ENCODE measurements at regions not wholly inside any gene's neighbourhood (a gene's known extent, or its start where the extent isn't known, plus 50 kb on each side); places are given as distances from the start of the nearest gene placed in this dataset.

DNA sequence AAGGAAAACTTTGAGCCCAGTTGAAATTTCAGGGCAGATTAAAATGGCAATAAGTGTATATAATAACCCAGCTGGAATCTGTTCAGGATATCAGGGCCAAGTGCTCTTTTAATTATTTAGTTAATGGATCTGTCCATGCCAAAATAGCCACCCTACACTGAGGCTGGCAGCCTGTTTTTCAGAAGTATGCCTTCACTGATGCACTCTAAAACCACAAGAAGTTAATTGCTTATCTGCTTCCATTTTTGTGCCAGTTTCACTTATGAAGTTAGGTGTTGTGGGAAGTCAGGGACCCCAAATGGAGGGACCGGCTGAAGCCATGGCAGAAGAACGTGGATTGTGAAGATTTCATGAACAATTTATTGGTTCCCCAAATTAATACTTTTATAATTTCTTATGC, 960.3 kb downstream of the C4orf33 start:
- no peak for TF ChIP-seq EZH2 (IDR thresholded peaks at IDR 0.05; ENCODE audit: low read length)
- TF ChIP-seq, protein P1, sequence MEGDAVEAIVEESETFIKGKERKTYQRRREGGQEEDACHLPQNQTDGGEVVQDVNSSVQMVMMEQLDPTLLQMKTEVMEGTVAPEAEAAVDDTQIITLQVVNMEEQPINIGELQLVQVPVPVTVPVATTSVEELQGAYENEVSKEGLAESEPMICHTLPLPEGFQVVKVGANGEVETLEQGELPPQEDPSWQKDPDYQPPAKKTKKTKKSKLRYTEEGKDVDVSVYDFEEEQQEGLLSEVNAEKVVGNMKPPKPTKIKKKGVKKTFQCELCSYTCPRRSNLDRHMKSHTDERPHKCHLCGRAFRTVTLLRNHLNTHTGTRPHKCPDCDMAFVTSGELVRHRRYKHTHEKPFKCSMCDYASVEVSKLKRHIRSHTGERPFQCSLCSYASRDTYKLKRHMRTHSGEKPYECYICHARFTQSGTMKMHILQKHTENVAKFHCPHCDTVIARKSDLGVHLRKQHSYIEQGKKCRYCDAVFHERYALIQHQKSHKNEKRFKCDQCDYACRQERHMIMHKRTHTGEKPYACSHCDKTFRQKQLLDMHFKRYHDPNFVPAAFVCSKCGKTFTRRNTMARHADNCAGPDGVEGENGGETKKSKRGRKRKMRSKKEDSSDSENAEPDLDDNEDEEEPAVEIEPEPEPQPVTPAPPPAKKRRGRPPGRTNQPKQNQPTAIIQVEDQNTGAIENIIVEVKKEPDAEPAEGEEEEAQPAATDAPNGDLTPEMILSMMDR (optimal IDR thresholded peaks at IDR 0.05 in 1 of 3, IDR thresholded peaks at IDR 0.05 in 1 of 3, conservative IDR thresholded peaks at IDR 0.05 in 1 of 3; ENCODE audit: extremely low read depth in 1 of 3, insufficient read depth in 2 of 3, low read length in 3 of 3): no peak
- Histone ChIP-seq H3K27me3 (ENCODE audit: control insufficient read depth, extremely low read depth, insufficient read depth, low read length) (no peaks in the 10 kb centered on the region), H3K4me2 (ENCODE audit: control insufficient read depth, extremely low read depth, insufficient read depth, low read depth, low read length) (no peak overlapping the region), H3K9me3 (ENCODE audit: control insufficient read depth, low read depth, low read length) (no peaks in the 10 kb centered on the region), H3K9ac (ENCODE audit: control insufficient read depth, extremely low read depth, insufficient read depth, low read length) (no peak overlapping the region), H3K4me3 (ENCODE audit: control insufficient read depth in 2 of 3, extremely low read depth in 1 of 3, insufficient read depth in 2 of 3, low read depth in 1 of 3, low read length in 3 of 3) (no peak overlapping the region), H3K27ac (ENCODE audit: control insufficient read depth, insufficient read depth, low read length) (no peak overlapping the region), H3K9me1 (ENCODE audit: control insufficient read depth, extremely low read depth, insufficient read depth, low read length) (no peaks in the 10 kb centered on the region), H3K36me3 (ENCODE audit: control insufficient read depth in 2 of 2, extremely low read depth in 1 of 2, insufficient read depth in 2 of 2, low read length in 2 of 2) (no peaks in the 10 kb centered on the region), H3K79me2 (ENCODE audit: control insufficient read depth, insufficient read depth, low read length) (no peaks in the 10 kb centered on the region), H4K20me1 (ENCODE audit: control insufficient read depth, extremely low read depth, insufficient read depth, low read length) (no peaks in the 10 kb centered on the region), H3K4me1 (ENCODE audit: control insufficient read depth, extremely low read depth, insufficient read depth, low read length) (no peaks in the 10 kb centered on the region), H2AFZ (ENCODE audit: control insufficient read depth, low read length) (no peak overlapping the region)
- FAIRE-seq (no peak), DNase-seq (ENCODE audit: low read depth, low spot score) (no peak)
- dilution Hi-C loops (cut with MboI; ENCODE audit: extremely low pct_ligation_motif_present, low sequenced_read_pairs): no loop called here

DNA sequence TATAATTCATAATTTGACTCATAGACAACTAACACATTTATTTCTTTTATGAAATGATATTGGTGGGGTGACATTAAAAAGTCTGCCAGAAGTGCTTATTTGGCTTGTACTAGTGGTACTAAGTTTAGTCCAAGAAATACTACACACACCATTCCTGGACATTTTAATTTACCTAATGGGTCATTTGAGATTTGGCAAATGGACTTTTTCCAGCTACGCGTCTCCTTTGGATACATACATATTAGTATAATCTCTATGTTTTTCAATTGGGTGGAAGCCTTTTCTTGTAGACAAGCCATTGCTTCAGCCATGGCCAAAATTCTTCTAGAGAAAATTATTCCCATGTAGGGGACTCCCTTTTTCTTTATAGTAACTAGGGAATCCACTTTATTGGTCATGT, 968.5 kb downstream of the C4orf33 start:
- H3K36me3 ChIP-seq (ENCODE audit: control insufficient read depth in 2 of 2, extremely low read depth in 1 of 2, insufficient read depth in 2 of 2, low read length in 2 of 2): no peaks in the 10 kb centered on the region
- no peaks in the 10 kb centered on the region for H3K9me3 ChIP-seq (ENCODE audit: control insufficient read depth, low read depth, low read length)
- no peak for TF ChIP-seq EZH2 (IDR thresholded peaks at IDR 0.05; ENCODE audit: low read length)
- TF ChIP-seq, protein P1 (optimal IDR thresholded peaks at IDR 0.05 in 1 of 3, IDR thresholded peaks at IDR 0.05 in 1 of 3, conservative IDR thresholded peaks at IDR 0.05 in 1 of 3; ENCODE audit: extremely low read depth in 1 of 3, insufficient read depth in 2 of 3, low read length in 3 of 3): no peak
- no peaks in the 10 kb centered on the region for H3K27me3 ChIP-seq (ENCODE audit: control insufficient read depth, extremely low read depth, insufficient read depth, low read length)
- DNase-seq (ENCODE audit: low read depth, low spot score): no peak
- H3K4me1 ChIP-seq (ENCODE audit: control insufficient read depth, extremely low read depth, insufficient read depth, low read length): no peaks in the 10 kb centered on the region
- dilution Hi-C loops (cut with MboI; ENCODE audit: extremely low pct_ligation_motif_present, low sequenced_read_pairs): no loop called here
- H3K4me3 ChIP-seq (ENCODE audit: control insufficient read depth in 2 of 3, extremely low read depth in 1 of 3, insufficient read depth in 2 of 3, low read depth in 1 of 3, low read length in 3 of 3): no peak overlapping the region
- H3K4me2 ChIP-seq (ENCODE audit: control insufficient read depth, extremely low read depth, insufficient read depth, low read depth, low read length): no peak overlapping the region
- H3K79me2 ChIP-seq (ENCODE audit: control insufficient read depth, insufficient read depth, low read length): no peaks in the 10 kb centered on the region
- no peaks in the 10 kb centered on the region for H3K9me1 ChIP-seq (ENCODE audit: control insufficient read depth, extremely low read depth, insufficient read depth, low read length)
- H2AFZ ChIP-seq (ENCODE audit: control insufficient read depth, low read length): no peak overlapping the region
- H4K20me1 ChIP-seq (ENCODE audit: control insufficient read depth, extremely low read depth, insufficient read depth, low read length): no peaks in the 10 kb centered on the region
- no peak overlapping the region for H3K9ac ChIP-seq (ENCODE audit: control insufficient read depth, extremely low read depth, insufficient read depth, low read length)
- FAIRE-seq: no peak
- H3K27ac ChIP-seq (ENCODE audit: control insufficient read depth, insufficient read depth, low read length): no peak overlapping the region
